Endodermal cell (in vitro differentiated cells): ENCODE measurements at regions not wholly inside any gene's neighbourhood (a gene's known extent, or its start where the extent isn't known, plus 50 kb on each side); places are given as distances from the start of the nearest gene placed in this dataset.
A peak's percentile ranks its signal among the peaks of the same experiment; 100 is the strongest.

Source experiments
- DNase-seq: peaks from one replicate; pipeline ENCODE4 v3.0.0-alpha.2; 2017
- H3K27ac ChIP-seq: 2 replicates; pipeline ENCODE4 v1.5.1; 2013; ENCODE audit warnings: mild to moderate bottlenecking, low read depth, low read length, moderate library complexity
- H3K27me3 ChIP-seq: 2 replicates; pipeline ENCODE4 v1.6.1; 2013; ENCODE audit warnings: mild to moderate bottlenecking, low read length, moderate library complexity; ENCODE audit not compliant: insufficient read depth, control insufficient read depth, poor library complexity, severe bottlenecking
- H3K36me3 ChIP-seq: 2 replicates; pipeline ENCODE4 v1.7.0; 2013; ENCODE audit warnings: mild to moderate bottlenecking, low read length, moderate library complexity; ENCODE audit not compliant: control insufficient read depth, insufficient read depth
- H3K4me1 ChIP-seq: one replicate; pipeline ENCODE4 v1.7.0; 2013; ENCODE audit warnings: low read length; ENCODE audit not compliant: control insufficient read depth, insufficient read depth
- H3K4me3 ChIP-seq: 2 replicates; pipeline ENCODE4 v1.5.1; 2013; ENCODE audit warnings: mild to moderate bottlenecking, low read length, moderate library complexity
- H3K9ac ChIP-seq: 2 replicates; pipeline ENCODE4 v1.6.1; 2013; ENCODE audit warnings: mild to moderate bottlenecking, low read length, moderate library complexity; ENCODE audit not compliant: poor library complexity, severe bottlenecking; ENCODE audit errors: extremely low read depth
- H3K9me3 ChIP-seq: 2 replicates; pipeline ENCODE4 v1.6.1; 2013; ENCODE audit warnings: mild to moderate bottlenecking, low read length, moderate library complexity; ENCODE audit not compliant: control insufficient read depth
- H3K27ac Mint-ChIP-seq: 2 replicates; pipeline ENCODE4 v1.8.0; 2020; ENCODE audit warnings: mixed read lengths
- H3K27me3 Mint-ChIP-seq: 2 replicates; pipeline ENCODE4 v1.8.0; 2021; ENCODE audit warnings: mild to moderate bottlenecking, mixed read lengths; ENCODE audit not compliant: insufficient read depth
- H3K36me3 Mint-ChIP-seq: 2 replicates; pipeline ENCODE4 v1.8.0; 2020; ENCODE audit warnings: low read depth, mixed read lengths
- H3K4me1 Mint-ChIP-seq: 2 replicates; pipeline ENCODE4 v1.8.0; 2020; ENCODE audit warnings: mixed read lengths
- H3K4me3 Mint-ChIP-seq: 2 replicates; pipeline ENCODE4 v1.8.0; 2020; ENCODE audit warnings: mild to moderate bottlenecking, moderate library complexity, mixed read lengths
- H3K9me3 Mint-ChIP-seq: 2 replicates; pipeline ENCODE4 v1.8.0; 2020; ENCODE audit warnings: mild to moderate bottlenecking, mixed read lengths
- WGBS, 2 experiments: methylation state at CpG; one replicate each; pipeline versions ENCODE4 v1.1.5 to v1.1.7; 2013; ENCODE audit warnings: missing lambda C conversion rate in 2 of 2, mixed read lengths in 1 of 2; ENCODE audit not compliant: insufficient coverage in 1 of 2, insufficient read length in 1 of 2; 5-methylcytosine and 5-hydroxymethylcytosine counted together
- TF ChIP-seq, protein P1 (sequence below): fragments of 200-600 bp; sonication (generic); conservative IDR thresholded peaks from 2 replicates; pipeline ENCODE4 v1.5.0; 2021; ENCODE audit warnings: antibody characterized with exemption, mild to moderate bottlenecking

DNA sequence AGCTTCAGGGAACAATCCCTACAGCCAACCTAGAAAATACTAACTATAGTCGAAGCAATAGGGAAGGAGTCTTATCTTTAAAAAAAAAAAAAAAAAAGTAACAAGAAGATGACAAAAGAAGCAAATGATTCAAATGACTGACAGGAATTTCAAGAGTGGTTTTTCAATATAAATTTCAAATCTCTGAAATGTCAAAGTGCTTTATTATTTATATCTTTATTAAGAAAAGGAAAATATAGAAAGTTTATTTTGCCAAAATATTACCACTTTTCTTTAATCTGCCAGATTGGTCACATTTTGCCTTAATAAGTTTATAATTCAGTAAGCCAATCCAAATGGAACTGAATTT is 63.5 kb upstream of the HNRNPA3 start:
- H3K36me3 Mint-ChIP-seq = no peaks in the 10 kb centered on the region
- TF ChIP-seq, protein P1, sequence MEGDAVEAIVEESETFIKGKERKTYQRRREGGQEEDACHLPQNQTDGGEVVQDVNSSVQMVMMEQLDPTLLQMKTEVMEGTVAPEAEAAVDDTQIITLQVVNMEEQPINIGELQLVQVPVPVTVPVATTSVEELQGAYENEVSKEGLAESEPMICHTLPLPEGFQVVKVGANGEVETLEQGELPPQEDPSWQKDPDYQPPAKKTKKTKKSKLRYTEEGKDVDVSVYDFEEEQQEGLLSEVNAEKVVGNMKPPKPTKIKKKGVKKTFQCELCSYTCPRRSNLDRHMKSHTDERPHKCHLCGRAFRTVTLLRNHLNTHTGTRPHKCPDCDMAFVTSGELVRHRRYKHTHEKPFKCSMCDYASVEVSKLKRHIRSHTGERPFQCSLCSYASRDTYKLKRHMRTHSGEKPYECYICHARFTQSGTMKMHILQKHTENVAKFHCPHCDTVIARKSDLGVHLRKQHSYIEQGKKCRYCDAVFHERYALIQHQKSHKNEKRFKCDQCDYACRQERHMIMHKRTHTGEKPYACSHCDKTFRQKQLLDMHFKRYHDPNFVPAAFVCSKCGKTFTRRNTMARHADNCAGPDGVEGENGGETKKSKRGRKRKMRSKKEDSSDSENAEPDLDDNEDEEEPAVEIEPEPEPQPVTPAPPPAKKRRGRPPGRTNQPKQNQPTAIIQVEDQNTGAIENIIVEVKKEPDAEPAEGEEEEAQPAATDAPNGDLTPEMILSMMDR = no peak
- Histone ChIP-seq H3K9ac (no peak overlapping the region), H3K36me3 (no peaks in the 10 kb centered on the region), H3K9me3 (no peaks in the 10 kb centered on the region), H3K4me3 (peak overlapping the region; percentile 84), H3K27ac (no peak overlapping the region), H3K27me3 (peaks cover 28% of the 10 kb centered on the region), H3K4me1 (no peaks in the 10 kb centered on the region)
- H3K9me3 Mint-ChIP-seq = no peaks in the 10 kb centered on the region
- peaks cover 25% of the 10 kb centered on the region for H3K27me3 Mint-ChIP-seq
- no peak overlapping the region for H3K27ac Mint-ChIP-seq
- H3K4me1 Mint-ChIP-seq = peaks cover 7% of the 10 kb centered on the region
- DNase-seq = no peak
- H3K4me3 Mint-ChIP-seq = peak overlapping the region; percentile 46
- WGBS, 2 experiments = no CpG with 5 or more reads among the region's 1 CpG

DNA sequence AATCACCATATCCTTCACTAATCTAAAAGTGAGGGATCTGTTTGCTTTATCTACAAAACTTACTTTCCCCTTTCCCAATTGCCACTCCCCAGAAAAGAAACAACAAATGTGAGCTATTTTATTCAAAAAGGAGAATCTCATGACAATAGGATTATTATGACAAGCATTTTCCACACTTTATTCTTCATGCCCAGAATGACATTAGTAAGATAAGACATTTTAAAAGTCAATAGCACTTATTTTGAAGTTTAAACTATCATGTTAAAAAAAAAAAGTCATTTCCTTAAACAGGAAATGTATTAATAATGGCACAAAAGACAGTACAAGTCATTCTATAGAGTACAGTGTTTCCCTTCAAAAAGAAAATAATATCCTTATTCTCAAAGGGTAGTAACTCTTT is 58.8 kb upstream of the HNRNPA3 start:
- H3K36me3 ChIP-seq = no peaks in the 10 kb centered on the region
- H3K9ac ChIP-seq = no peak overlapping the region
- H3K4me1 ChIP-seq = no peaks in the 10 kb centered on the region
- Mint-ChIP-seq H3K36me3 (no peaks in the 10 kb centered on the region), H3K9me3 (no peaks in the 10 kb centered on the region), H3K27ac (no peak overlapping the region), H3K4me3 (no peak overlapping the region), H3K4me1 (no peaks in the 10 kb centered on the region), H3K27me3 (peaks cover 8% of the 10 kb centered on the region)
- no peak overlapping the region for H3K27ac ChIP-seq
- peaks cover 13% of the 10 kb centered on the region for H3K27me3 ChIP-seq
- no peak overlapping the region for H3K4me3 ChIP-seq
- no peak for DNase-seq
- no peaks in the 10 kb centered on the region for H3K9me3 ChIP-seq
- TF ChIP-seq, protein P1 = no peak

DNA sequence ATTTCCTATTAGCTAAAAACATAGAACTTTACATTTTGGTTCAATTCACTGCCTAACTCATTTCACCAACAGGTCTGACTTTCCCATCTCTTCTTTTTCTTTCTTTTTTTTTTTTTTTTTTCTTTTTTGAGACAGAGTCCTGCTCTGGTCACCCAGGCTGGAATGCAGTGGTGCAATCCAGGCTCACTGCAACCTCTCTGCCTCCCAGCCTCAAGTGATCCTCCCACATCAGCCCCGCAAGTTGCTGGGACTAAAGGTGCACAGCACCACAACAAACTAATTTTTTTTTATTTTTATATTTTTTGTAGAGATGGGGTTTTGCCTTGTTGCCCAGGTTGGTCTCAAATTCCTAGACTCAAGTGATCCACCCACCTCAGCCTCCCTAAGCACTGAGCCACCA is 57.8 kb upstream of the HNRNPA3 start:
- no peak overlapping the region for H3K9ac ChIP-seq
- DNase-seq = no peak
- 100% methylated on average over 1 of the region's 1 CpG; no CpG with 5 or more reads in 1 of the 2 experiments for WGBS, 2 experiments
- no peak overlapping the region for H3K4me3 ChIP-seq
- Mint-ChIP-seq H3K9me3 (no peaks in the 10 kb centered on the region), H3K36me3 (no peaks in the 10 kb centered on the region), H3K27ac (no peak overlapping the region), H3K27me3 (peaks cover 7% of the 10 kb centered on the region), H3K4me1 (no peaks in the 10 kb centered on the region), H3K4me3 (no peak overlapping the region)
- H3K27me3 ChIP-seq = peaks cover 12% of the 10 kb centered on the region
- no peaks in the 10 kb centered on the region for H3K9me3 ChIP-seq
- H3K27ac ChIP-seq = no peak overlapping the region
- H3K4me1 ChIP-seq = no peaks in the 10 kb centered on the region
- TF ChIP-seq, protein P1 = no peak
- H3K36me3 ChIP-seq = no peaks in the 10 kb centered on the region
